PFSK-1 (cell line): ENCODE measurements at regions not wholly inside any gene's neighbourhood (a gene's known extent, or its start where the extent isn't known, plus 50 kb on each side); places are given as distances from the start of the nearest gene placed in this dataset.

ENCODE experiments used
- FOXP2 ChIP-seq: optimal IDR thresholded peaks from 2 replicates; pipeline ENCODE3; 2011; ENCODE audit warnings: borderline replicate concordance, control low read depth, inconsistent platforms; ENCODE audit not compliant: insufficient read depth; ENCODE audit errors: extremely low read length, extremely low read depth
- POLR2AphosphoS5 ChIP-seq: IDR thresholded peaks from 2 replicates; pipeline ENCODE4 v1.6.1; 2012; ENCODE audit warnings: low read depth, mild to moderate bottlenecking, control low read depth, low read length, moderate library complexity
- REST ChIP-seq, 2 experiments: IDR thresholded peaks; 2 replicates each; pipeline versions ENCODE4 v1.6.1 to v1.8.0; 2011 to 2012; ENCODE audit warnings: low read depth in 2 of 2, low read length in 2 of 2, control low read depth in 1 of 2, inconsistent platforms in 1 of 2, mild to moderate bottlenecking in 1 of 2, moderate library complexity in 1 of 2; ENCODE audit not compliant: insufficient read depth in 1 of 2
- SIN3A ChIP-seq: IDR thresholded peaks from 2 replicates; pipeline ENCODE4 v1.6.1; 2012; ENCODE audit warnings: mild to moderate bottlenecking, low read length, moderate library complexity, borderline replicate concordance; ENCODE audit not compliant: insufficient read depth
- TAF1 ChIP-seq: IDR thresholded peaks from 2 replicates; pipeline ENCODE4 v1.6.1; 2012; ENCODE audit warnings: low read length, control low read depth, borderline replicate concordance; ENCODE audit not compliant: insufficient read depth

- TF ChIP-seq TAF1: no peak
- TF ChIP-seq POLR2AphosphoS5: no peak
- TF ChIP-seq REST (IDR thresholded peaks at IDR 0.05; ENCODE audit: insufficient read depth in 1 of 2, low read depth in 2 of 2, low read length in 2 of 2): no peak
- no peak for TF ChIP-seq FOXP2
- TF ChIP-seq SIN3A: no peak
Measured at GRCh38 chr3:128556907-128557306, 63.9 kb upstream of the GATA2 start.

- no peak for TF ChIP-seq TAF1
- TF ChIP-seq REST (IDR thresholded peaks at IDR 0.05; ENCODE audit: insufficient read depth in 1 of 2, low read depth in 2 of 2, low read length in 2 of 2): no peak
- no peak for TF ChIP-seq SIN3A
- TF ChIP-seq POLR2AphosphoS5: no peak
Measured at GRCh38 chr3:128556384-128556783, 63.4 kb upstream of the GATA2 start.

- TF ChIP-seq POLR2AphosphoS5 (no peak), REST (IDR thresholded peaks at IDR 0.05; ENCODE audit: insufficient read depth in 1 of 2, low read depth in 2 of 2, low read length in 2 of 2) (no peak), FOXP2 (no peak), SIN3A (no peak), TAF1 (no peak)
Measured at GRCh38 chr3:128555841-128556240, 62.8 kb upstream of the GATA2 start.

- TF ChIP-seq REST (IDR thresholded peaks at IDR 0.05; ENCODE audit: insufficient read depth in 1 of 2, low read depth in 2 of 2, low read length in 2 of 2) (no peak), FOXP2 (no peak), POLR2AphosphoS5 (no peak), SIN3A (no peak), TAF1 (no peak)
Measured at GRCh38 chr3:128555098-128555825, 62.3 kb upstream of the GATA2 start.
